Panc1 (cell line): ENCODE measurements at regions not wholly inside any gene's neighbourhood (a gene's known extent, or its start where the extent isn't known, plus 50 kb on each side); places are given as distances from the start of the nearest gene placed in this dataset.

Experiments
- ATAC-seq: fragments of 200-7000 bp; cut with Tn5 transposase; 2 replicates; pipeline ENCODE4 v1.9.1; 2020; ENCODE audit warnings: mild to moderate bottlenecking, moderate library complexity
- BruUV-seq: library from RNA; stranded (reverse); fragments of 400-500 nt; replicated peaks from 2 replicates; lab custom pipeline; 2021; lab: Mats Ljungman, UMichigan
- CTCF ChIA-PET: fragments of 300-600 bp; sonication (Branson Sonifier 250); formaldehyde crosslinking; loops from one replicate; lab custom pipeline; 2022; ENCODE audit warnings: antibody characterized with exemption; lab: Charles Lee
- POLR2A ChIA-PET: fragments of 300-600 bp; sonication (Branson Sonifier 250); formaldehyde crosslinking; loops from one replicate; lab custom pipeline; 2022; ENCODE audit warnings: antibody characterized with exemption; lab: Charles Lee
- DNase-seq: peaks from one replicate; pipeline ENCODE4 v3.0.0-alpha.2; 2010; ENCODE audit warnings: low read depth, low spot score
- H3K27ac ChIP-seq: 2 replicates; pipeline ENCODE4 v1.5.1; 2011; ENCODE audit warnings: mild to moderate bottlenecking, low read length, inconsistent platforms
- H3K27me3 ChIP-seq: fragments of 200-500 bp; sonication (Bioruptor generic); 2 replicates; pipeline ENCODE4 v1.6.0; 2014; ENCODE audit warnings: low read length, inconsistent platforms; ENCODE audit not compliant: control insufficient read depth, insufficient read depth
- H3K36me3 ChIP-seq: fragments of 200-500 bp; sonication (Bioruptor generic); 2 replicates; pipeline ENCODE4 v1.5.1; 2014; ENCODE audit warnings: inconsistent platforms, mild to moderate bottlenecking, low read length, moderate library complexity; ENCODE audit not compliant: control insufficient read depth, insufficient read depth
- H3K4me1 ChIP-seq: 2 replicates; pipeline ENCODE4 v1.5.1; 2011; ENCODE audit warnings: inconsistent platforms, mild to moderate bottlenecking, low read length, moderate library complexity; ENCODE audit not compliant: control insufficient read depth, insufficient read depth
- H3K4me3 ChIP-seq, 2 experiments: 2 replicates each; pipeline ENCODE4 v1.5.1; 2011 to 2012; ENCODE audit warnings: low read depth in 2 of 2, low read length in 2 of 2, mild to moderate bottlenecking in 2 of 2, inconsistent platforms in 1 of 2, moderate library complexity in 1 of 2
- H3K9me3 ChIP-seq: fragments of 200-500 bp; sonication (Bioruptor generic); 2 replicates; pipeline ENCODE4 v1.5.1; 2014; ENCODE audit warnings: low read depth, mild to moderate bottlenecking, inconsistent platforms, low read length, moderate library complexity; ENCODE audit not compliant: control insufficient read depth, insufficient read depth
- CTCF ChIP-seq: fragments of 450-650 bp; IDR thresholded peaks from 2 replicates; pipeline ENCODE4 v1.5.1; 2017; ENCODE audit warnings: mild to moderate bottlenecking
- POLR2AphosphoS5 ChIP-seq: IDR thresholded peaks from 2 replicates; pipeline ENCODE4 v1.6.1; 2012; ENCODE audit warnings: mild to moderate bottlenecking, low read depth, low read length, moderate library complexity
- REST ChIP-seq, 2 experiments: IDR thresholded peaks; 2 replicates each; pipeline ENCODE4 v1.6.1; 2011 to 2012; ENCODE audit warnings: low read depth in 2 of 2, control low read depth in 1 of 2, low read length in 1 of 2, mild to moderate bottlenecking in 1 of 2, moderate library complexity in 1 of 2; ENCODE audit not compliant: insufficient read depth in 1 of 2
- SIN3A ChIP-seq: IDR thresholded peaks from 2 replicates; pipeline ENCODE4 v1.6.1; 2012; ENCODE audit warnings: low read depth, mild to moderate bottlenecking, low read length, moderate library complexity, borderline replicate concordance; ENCODE audit not compliant: insufficient read depth
- TCF7L2 ChIP-seq: IDR thresholded peaks from 2 replicates; pipeline ENCODE4 v1.6.1; 2011; ENCODE audit warnings: mild to moderate bottlenecking, low read depth, low read length, inconsistent platforms
- in situ Hi-C: cut with HindIII; loops from 2 replicates; pipeline ENCODE4 v1.10.0; 2016; ENCODE audit warnings: low sequenced_read_pairs, low pct_unique_long_range_greater_than_20kb
- intact Hi-C: fragments of 100-400 bp; cut with micrococcal nuclease; formaldehyde crosslinking; loops from one replicate; pipeline ENCODE4 v1.10.0; 2022; ENCODE audit not compliant: unreplicated experiment

GRCh38 chr14:62301080-62301479 lies 538.9 kb downstream of the SNAPC1 start:
- BruUV-seq, result no TSS peak
- Histone ChIP-seq H3K36me3 (no peaks in the 10 kb centered on the region), H3K4me3 (no peak overlapping the region), H3K27ac (no peak overlapping the region), H3K27me3 (no peaks in the 10 kb centered on the region), H3K9me3 (no peaks in the 10 kb centered on the region), H3K4me1 (no peaks in the 10 kb centered on the region)
- intact Hi-C loops, result no loop called here
- CTCF ChIA-PET, result no interaction called here
- TF ChIP-seq POLR2AphosphoS5, result no peak
- TF ChIP-seq CTCF, result no peak
- TF ChIP-seq REST (IDR thresholded peaks at IDR 0.05; ENCODE audit: insufficient read depth in 1 of 2, low read depth in 2 of 2, low read length in 1 of 2), result no peak
- TF ChIP-seq TCF7L2, result no peak
- TF ChIP-seq SIN3A, result no peak
- ATAC-seq, result no peak
- in situ Hi-C loops, result no loop called here
- POLR2A ChIA-PET, result no interaction called here
- no peak for DNase-seq

GRCh38 chr14:62301911-62302310 lies 539.7 kb downstream of the SNAPC1 start:
- Histone ChIP-seq H3K4me3 (no peak overlapping the region), H3K36me3 (no peaks in the 10 kb centered on the region), H3K27me3 (no peaks in the 10 kb centered on the region), H3K27ac (no peak overlapping the region), H3K9me3 (no peaks in the 10 kb centered on the region), H3K4me1 (no peaks in the 10 kb centered on the region)
- no peak for ATAC-seq
- POLR2A ChIA-PET, result no interaction called here
- CTCF ChIA-PET, result no interaction called here
- no peak for DNase-seq
- no peak for TF ChIP-seq REST (IDR thresholded peaks at IDR 0.05; ENCODE audit: insufficient read depth in 1 of 2, low read depth in 2 of 2, low read length in 1 of 2)
- BruUV-seq, result no TSS peak
- intact Hi-C loops (no loop called here), in situ Hi-C loops (no loop called here)
